ENCODE measurements at regions not wholly inside any gene's neighbourhood (a gene's known extent, or its start where the extent isn't known, plus 50 kb on each side); places are given as distances from the start of the nearest gene placed in this dataset.
A peak's percentile ranks its signal among the peaks of the same experiment; 100 is the strongest.
"Not testable (repeated sequence)": the region's sequence is repeated elsewhere in the genome, so short reads cannot be mapped to it uniquely, and the experiment has no call there.

- Mint-ChIP-seq H3K9me3 (peaks cover 7 to 13% of the 10 kb centered on the region in 2 donors), H3K4me1 (ENCODE audit: low read depth in 2 of 2) (no peaks in the 10 kb centered on the region), H3K27me3 (no peaks in the 10 kb centered on the region), H3K27ac (no peak overlapping the region), H3K36me3 (ENCODE audit: insufficient read depth) (no peaks in the 10 kb centered on the region), H3K4me3 (no peak overlapping the region)
- DNase-seq (no peak), ATAC-seq (replicated peaks) (no peak)
Observed at GRCh38 chr3:20288050-20288449, 102.0 kb upstream of the SGO1 start.

GRCh38 chr3:20280257-20280656, 94.3 kb upstream of the SGO1 start:
- Mint-ChIP-seq H3K27me3 (no peaks in the 10 kb centered on the region), H3K36me3 (ENCODE audit: insufficient read depth) (no peaks in the 10 kb centered on the region), H3K27ac (peak overlapping the region; percentile 9 to 73), H3K4me1 (ENCODE audit: low read depth in 2 of 2) (peaks cover 4 to 7% of the 10 kb centered on the region in 2 donors), H3K4me3 (peak overlapping the region in 1 of 2 donors; percentile 37), H3K9me3 (peaks cover 0 to 5% of the 10 kb centered on the region in 2 donors)
- ATAC-seq (replicated peaks), result no peak
- DNase-seq, result no peak

DNA sequence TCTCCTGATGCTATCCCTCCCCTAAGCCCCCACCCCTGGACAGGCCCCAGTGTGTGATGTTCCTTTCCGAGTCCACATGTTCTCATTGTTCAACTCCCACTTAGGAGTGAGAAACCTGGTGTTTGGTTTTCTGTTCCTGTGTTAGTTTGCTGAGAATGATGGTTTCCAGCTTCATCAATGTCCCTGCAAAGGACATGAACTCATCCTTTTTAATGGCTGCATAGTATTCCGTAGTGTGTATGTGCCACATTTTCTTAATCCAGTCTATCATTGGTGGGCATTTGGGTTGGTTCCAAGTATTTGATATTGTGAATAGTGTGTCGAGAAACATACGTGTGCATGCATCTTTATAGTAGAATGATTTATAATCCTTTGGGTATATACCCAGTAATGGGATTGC, 80.0 kb upstream of the SGO1 start:
- H3K9me3 Mint-ChIP-seq; ATAC-seq (replicated peaks); H3K27me3 Mint-ChIP-seq; H3K4me3 Mint-ChIP-seq; H3K27ac Mint-ChIP-seq; H3K4me1 Mint-ChIP-seq (ENCODE audit: low read depth in 2 of 2); H3K36me3 Mint-ChIP-seq (ENCODE audit: insufficient read depth); DNase-seq: not testable (repeated sequence)

GRCh38 chr3:20264900-20265567, 79.0 kb upstream of the SGO1 start:
- Mint-ChIP-seq H3K9me3 (peaks cover 2 to 7% of the 10 kb centered on the region in 2 donors), H3K27me3 (peaks cover 6 to 8% of the 10 kb centered on the region in 2 donors), H3K36me3 (ENCODE audit: insufficient read depth) (no peaks in the 10 kb centered on the region), H3K4me3 (no peak overlapping the region), H3K4me1 (ENCODE audit: low read depth in 2 of 2) (no peaks in the 10 kb centered on the region), H3K27ac (no peak overlapping the region)
- DNase-seq, result no peak
- no peak for ATAC-seq (replicated peaks)

DNA sequence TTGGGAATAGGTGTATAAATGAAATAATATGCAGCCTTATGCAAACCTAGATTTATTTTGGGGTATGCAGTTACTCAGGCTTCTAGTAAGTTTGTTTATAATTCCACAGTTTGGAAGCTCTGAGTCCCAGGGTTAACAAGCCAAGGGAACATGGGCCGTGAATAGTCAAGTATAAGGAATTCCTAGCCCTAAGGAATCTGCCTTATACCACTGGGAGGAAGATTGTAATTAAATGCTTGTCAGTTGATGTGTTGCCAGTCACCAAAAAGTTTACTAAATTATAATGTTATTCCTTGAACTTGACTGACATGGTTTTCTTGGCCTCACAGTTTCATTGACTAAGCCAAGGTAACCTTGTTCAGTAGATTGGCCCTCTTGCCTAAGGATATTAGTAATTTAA, 72.4 kb upstream of the SGO1 start:
- H3K9me3 Mint-ChIP-seq, result peaks cover 0 to 6% of the 10 kb centered on the region in 2 donors
- H3K4me3 Mint-ChIP-seq, result no peak overlapping the region
- no peaks in the 10 kb centered on the region for H3K4me1 Mint-ChIP-seq (ENCODE audit: low read depth in 2 of 2)
- peaks cover 3% of the 10 kb centered on the region for H3K36me3 Mint-ChIP-seq (ENCODE audit: insufficient read depth)
- no peaks in the 10 kb centered on the region for H3K27me3 Mint-ChIP-seq
- ATAC-seq (replicated peaks) (no peak), DNase-seq (no peak)
- no peak overlapping the region for H3K27ac Mint-ChIP-seq

- Mint-ChIP-seq H3K27ac (no peak overlapping the region), H3K4me3 (no peak overlapping the region), H3K9me3 (peaks cover 0 to 6% of the 10 kb centered on the region in 2 donors), H3K36me3 (ENCODE audit: insufficient read depth) (peaks cover 3% of the 10 kb centered on the region), H3K27me3 (no peaks in the 10 kb centered on the region), H3K4me1 (ENCODE audit: low read depth in 2 of 2) (no peaks in the 10 kb centered on the region)
- DNase-seq (no peak), ATAC-seq (replicated peaks) (no peak)
Observed at GRCh38 chr3:20256144-20256543, 70.1 kb upstream of the SGO1 start.

- ATAC-seq (replicated peaks), result no peak
- H3K36me3 Mint-ChIP-seq (ENCODE audit: insufficient read depth), result peaks cover 3% of the 10 kb centered on the region
- H3K4me3 Mint-ChIP-seq, result no peak overlapping the region
- no peaks in the 10 kb centered on the region for H3K27me3 Mint-ChIP-seq
- no peak overlapping the region for H3K27ac Mint-ChIP-seq
- no peaks in the 10 kb centered on the region for H3K4me1 Mint-ChIP-seq (ENCODE audit: low read depth in 2 of 2)
- H3K9me3 Mint-ChIP-seq, result peaks cover 0 to 6% of the 10 kb centered on the region in 2 donors
- DNase-seq, result no peak
Observed at GRCh38 chr3:20254268-20255117, 68.5 kb upstream of the SGO1 start.

DNA sequence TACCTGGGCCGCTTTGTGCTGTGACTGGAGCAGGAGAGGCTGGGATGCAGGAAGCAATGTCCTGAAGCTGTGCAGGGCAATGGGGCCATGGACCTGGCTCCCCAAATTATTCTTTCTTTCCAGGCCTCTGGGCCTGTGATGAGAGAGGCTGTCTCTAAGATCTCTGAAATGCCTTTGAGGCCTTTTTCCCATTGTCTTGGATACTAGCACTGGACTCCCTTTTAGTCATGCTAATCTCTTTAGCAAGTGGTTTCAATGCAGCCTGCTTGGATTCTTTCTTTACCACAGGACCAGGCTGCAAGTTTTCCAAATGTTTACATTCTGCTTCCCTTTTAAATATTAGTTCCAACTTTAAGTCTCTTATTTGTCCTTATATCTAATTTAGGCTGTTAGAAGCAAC, 64.8 kb upstream of the SGO1 start:
- Mint-ChIP-seq H3K27me3 (no peaks in the 10 kb centered on the region), H3K36me3 (ENCODE audit: insufficient read depth) (peaks cover 3% of the 10 kb centered on the region), H3K4me1 (ENCODE audit: low read depth in 2 of 2) (no peaks in the 10 kb centered on the region), H3K27ac (no peak overlapping the region), H3K9me3 (peaks cover 0 to 6% of the 10 kb centered on the region in 2 donors), H3K4me3 (no peak overlapping the region)
- DNase-seq (no peak), ATAC-seq (replicated peaks) (no peak)

DNA sequence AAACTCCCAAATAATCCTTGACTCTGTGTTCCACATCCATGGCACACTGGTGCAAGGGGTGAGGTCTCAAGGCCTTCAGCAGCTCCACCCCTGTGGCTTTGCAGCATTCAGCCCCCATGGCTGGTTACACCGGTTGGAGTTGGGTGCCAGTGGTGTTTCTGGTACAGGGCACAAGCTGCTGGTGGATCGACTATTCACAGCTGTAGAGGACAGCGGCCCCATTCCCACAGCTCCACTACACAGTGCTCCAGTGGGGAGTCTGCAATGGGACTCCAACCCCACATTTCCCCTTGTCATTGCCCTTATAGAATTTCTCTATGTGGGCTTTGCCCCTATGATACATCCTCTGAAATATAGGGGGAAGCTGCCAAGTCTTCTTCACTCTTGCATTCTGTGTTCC, 64.3 kb upstream of the SGO1 start:
- H3K9me3 Mint-ChIP-seq, result peaks cover 0 to 4% of the 10 kb centered on the region in 2 donors
- no peak overlapping the region for H3K27ac Mint-ChIP-seq
- ATAC-seq (replicated peaks) (no peak), DNase-seq (no peak)
- peaks cover 3% of the 10 kb centered on the region for H3K36me3 Mint-ChIP-seq (ENCODE audit: insufficient read depth)
- H3K4me3 Mint-ChIP-seq, result no peak overlapping the region
- H3K27me3 Mint-ChIP-seq, result no peaks in the 10 kb centered on the region
- H3K4me1 Mint-ChIP-seq (ENCODE audit: low read depth in 2 of 2), result no peaks in the 10 kb centered on the region

DNA sequence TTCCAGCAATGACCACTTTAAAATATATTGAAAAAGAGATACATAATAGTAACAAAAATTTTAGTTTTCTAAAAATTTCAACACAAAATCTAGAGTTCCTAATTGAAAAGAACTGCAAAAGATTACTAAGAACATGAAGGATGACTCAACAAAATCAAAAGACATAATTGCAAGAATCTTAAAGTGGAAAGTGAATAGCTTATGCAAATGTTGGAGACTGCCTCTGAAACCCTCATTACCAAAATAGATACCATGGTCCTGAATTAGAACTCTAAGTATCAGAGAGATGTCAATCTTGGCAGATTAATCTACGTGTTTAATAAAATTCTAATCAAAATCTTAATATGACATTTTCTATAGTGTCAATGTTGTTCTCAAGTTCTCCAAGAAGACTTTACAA, 60.7 kb upstream of the SGO1 start:
- Mint-ChIP-seq H3K27ac (no peak overlapping the region), H3K36me3 (ENCODE audit: insufficient read depth) (no peaks in the 10 kb centered on the region), H3K4me3 (no peak overlapping the region), H3K4me1 (ENCODE audit: low read depth in 2 of 2) (no peaks in the 10 kb centered on the region), H3K9me3 (peaks cover 0 to 8% of the 10 kb centered on the region in 2 donors), H3K27me3 (no peaks in the 10 kb centered on the region)
- DNase-seq (no peak), ATAC-seq (replicated peaks) (no peak)

- no peaks in the 10 kb centered on the region for H3K36me3 Mint-ChIP-seq (ENCODE audit: insufficient read depth)
- peaks cover 0 to 8% of the 10 kb centered on the region in 2 donors for H3K9me3 Mint-ChIP-seq
- no peak overlapping the region for H3K4me3 Mint-ChIP-seq
- H3K4me1 Mint-ChIP-seq (ENCODE audit: low read depth in 2 of 2), result no peaks in the 10 kb centered on the region
- no peaks in the 10 kb centered on the region for H3K27me3 Mint-ChIP-seq
- no peak for DNase-seq
- ATAC-seq (replicated peaks), result no peak
- no peak overlapping the region for H3K27ac Mint-ChIP-seq
Observed at GRCh38 chr3:20245781-20246180, 59.8 kb upstream of the SGO1 start.

DNA sequence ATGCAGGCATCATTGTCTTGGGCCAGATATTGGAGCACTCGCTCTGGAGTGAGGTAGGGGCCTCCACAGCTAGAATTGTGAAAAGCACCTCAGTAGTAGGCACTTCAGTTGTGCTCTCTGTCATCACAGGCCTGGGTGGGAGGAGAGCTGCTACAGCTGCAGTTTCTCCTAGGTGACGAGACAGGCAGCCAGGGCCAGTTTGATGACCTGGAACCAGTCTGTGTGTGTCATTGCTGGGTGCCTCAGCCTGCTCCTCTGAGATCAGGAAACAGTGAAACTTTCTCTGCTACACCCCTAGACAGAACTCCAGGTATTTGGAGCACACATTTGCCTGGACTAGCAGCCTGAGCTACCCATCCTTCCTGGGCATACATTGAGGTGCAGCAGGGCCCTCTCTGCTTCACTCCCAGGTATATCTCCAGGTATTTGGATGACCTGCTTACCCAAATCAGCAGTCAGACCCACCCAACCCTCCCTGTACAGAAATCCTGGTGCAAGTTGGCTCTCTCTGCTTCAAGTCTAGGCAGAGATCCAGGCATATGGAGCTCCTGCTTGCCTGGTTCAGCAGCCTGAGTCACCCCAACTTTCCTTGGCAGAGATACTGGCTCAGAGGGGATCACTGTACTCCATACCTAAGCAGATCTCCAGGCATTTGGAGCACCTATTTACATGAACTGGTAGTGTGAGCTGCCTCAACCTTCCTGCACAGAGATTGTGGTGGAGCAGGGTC, 54.3 kb upstream of the SGO1 start:
- no peak overlapping the region for H3K27ac Mint-ChIP-seq
- DNase-seq (no peak), ATAC-seq (replicated peaks) (no peak)
- H3K4me1 Mint-ChIP-seq (ENCODE audit: low read depth in 2 of 2), result no peaks in the 10 kb centered on the region
- H3K4me3 Mint-ChIP-seq, result no peak overlapping the region
- H3K27me3 Mint-ChIP-seq, result no peaks in the 10 kb centered on the region
- H3K9me3 Mint-ChIP-seq, result peaks cover 0 to 8% of the 10 kb centered on the region in 2 donors
- no peaks in the 10 kb centered on the region for H3K36me3 Mint-ChIP-seq (ENCODE audit: insufficient read depth)

DNA sequence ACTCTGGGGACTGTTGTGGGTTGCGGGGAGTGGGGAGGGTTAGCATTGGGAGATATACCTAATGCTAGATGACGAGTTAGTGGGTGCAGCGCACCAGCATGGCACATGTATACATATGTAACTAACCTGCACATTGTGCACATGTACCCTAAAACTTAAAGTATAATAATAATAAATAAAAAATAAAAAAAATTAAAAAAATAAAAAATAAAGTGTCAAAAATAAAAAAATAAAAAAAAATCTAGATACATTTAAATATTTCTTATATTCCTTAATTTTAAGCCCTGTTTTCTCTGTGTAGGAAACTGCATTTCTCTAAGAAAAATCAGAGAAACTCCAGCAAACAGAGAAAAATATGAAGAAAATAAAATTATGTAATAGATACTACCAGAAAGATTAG, 52.2 kb upstream of the SGO1 start:
- not testable (repeated sequence) for H3K9me3 Mint-ChIP-seq; ATAC-seq (replicated peaks); DNase-seq; H3K36me3 Mint-ChIP-seq (ENCODE audit: insufficient read depth); H3K4me1 Mint-ChIP-seq (ENCODE audit: low read depth in 2 of 2); H3K27ac Mint-ChIP-seq; H3K4me3 Mint-ChIP-seq; H3K27me3 Mint-ChIP-seq
